K562 (cell line): ENCODE measurements at regions not wholly inside any gene's neighbourhood (a gene's known extent, or its start where the extent isn't known, plus 50 kb on each side); places are given as distances from the start of the nearest gene placed in this dataset.

Experiments used
- ERF ChIP-seq: fragments of 450-650 bp; formaldehyde crosslinking; IDR thresholded peaks from 2 replicates; pipeline ENCODE4 v1.4.0; 2020; ENCODE audit warnings: mild to moderate bottlenecking, mixed read lengths
- FOXK1 ChIP-seq: sonication (generic); formaldehyde crosslinking; IDR thresholded peaks from 2 replicates; pipeline ENCODE4 v1.8.0; 2022; ENCODE audit warnings: missing genetic modification reagents, mild to moderate bottlenecking, borderline replicate concordance
- L3MBTL2 ChIP-seq: fragments of 450-650 bp; IDR thresholded peaks from 2 replicates; pipeline ENCODE4 v1.6.1; 2016; ENCODE audit warnings: mild to moderate bottlenecking, moderate library complexity
- PCBP2 ChIP-seq: fragments of 200-400 bp; formaldehyde crosslinking; IDR thresholded peaks from 2 replicates; pipeline ENCODE4 v1.6.1; 2018; ENCODE audit warnings: low read length, low read depth, mild to moderate bottlenecking, moderate library complexity; ENCODE audit not compliant: poor library complexity, severe bottlenecking
- RAD51 ChIP-seq: fragments of 450-650 bp; IDR thresholded peaks from 2 replicates; pipeline ENCODE4 v1.7.1; 2016; ENCODE audit warnings: low read depth, mild to moderate bottlenecking, borderline replicate concordance
- ZNF124 ChIP-seq: sonication (generic); formaldehyde crosslinking; IDR thresholded peaks from 2 replicates; pipeline ENCODE4 v1.8.1; 2022; ENCODE audit warnings: missing genetic modification reagents
- ZNF695 ChIP-seq: fragments of 450-650 bp; formaldehyde crosslinking; IDR thresholded peaks from 2 replicates; pipeline ENCODE4 v1.4.0; 2020; ENCODE audit warnings: mild to moderate bottlenecking, moderate library complexity
- TF ChIP-seq, protein P1 (sequence below), 3 experiments: IDR thresholded peaks in 2 of 3; conservative IDR thresholded peaks in 1 of 3; 2 replicates each; pipeline ENCODE4 v1.5.1; 2011 to 2012; ENCODE audit warnings: low read length in 3 of 3, mild to moderate bottlenecking in 3 of 3, control low read depth in 2 of 3, improper control_type of control experiment in 1 of 3, inconsistent platforms in 1 of 3, low read depth in 1 of 3, mixed read lengths in 1 of 3, moderate library complexity in 1 of 3; ENCODE audit not compliant: insufficient read depth in 2 of 3
- TF ChIP-seq, protein P2 (sequence below): fragments of 450-650 bp; IDR thresholded peaks from 2 replicates; pipeline ENCODE4 v1.6.1; 2017; ENCODE audit warnings: mild to moderate bottlenecking, moderate library complexity

DNA sequence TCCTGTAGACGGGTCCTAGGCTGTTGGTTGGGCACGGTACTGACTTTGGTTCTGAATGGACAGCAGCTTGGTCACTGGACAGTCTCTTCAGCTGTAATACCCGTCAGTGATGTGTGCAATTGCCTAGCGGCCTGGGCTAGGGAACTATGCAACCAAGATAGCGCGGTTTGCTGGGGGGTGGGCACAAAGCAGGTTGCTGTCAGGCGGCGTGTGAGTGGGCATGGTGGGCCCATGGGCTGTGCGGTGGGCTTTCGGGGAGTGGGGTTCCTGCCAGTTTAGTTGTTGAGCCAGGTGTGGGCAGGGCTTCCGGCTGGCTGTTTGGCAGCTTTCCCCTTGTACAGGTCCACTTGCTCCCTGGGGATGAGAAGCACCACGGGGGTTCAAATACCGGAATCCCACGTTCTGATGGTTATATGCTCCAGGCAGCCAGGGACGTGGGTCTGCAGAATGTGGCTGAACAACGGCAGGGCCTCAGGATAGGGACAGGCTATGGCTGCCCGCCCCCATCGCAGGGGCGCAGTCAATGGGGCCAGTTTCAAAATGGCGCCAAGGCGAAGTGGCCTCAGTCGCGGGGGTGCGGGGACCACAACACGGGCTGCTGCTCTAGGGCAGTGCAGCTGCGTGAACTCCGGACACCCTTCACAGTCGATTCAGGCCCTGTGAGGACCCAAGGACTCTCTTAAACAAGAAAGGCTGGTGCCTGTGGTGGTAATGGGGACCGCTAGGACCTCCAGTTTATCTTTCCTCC, 407.5 kb upstream of the FIGN start:
- TF ChIP-seq PCBP2 (no peak), L3MBTL2 (no peak), ERF (no peak), RAD51 (no peak), FOXK1 (CRISPR knock-in tag) (no peak), ZNF124 (CRISPR knock-in tag) (no peak), ZNF695 (CRISPR knock-in tag) (no peak)
- TF ChIP-seq, protein P1, sequence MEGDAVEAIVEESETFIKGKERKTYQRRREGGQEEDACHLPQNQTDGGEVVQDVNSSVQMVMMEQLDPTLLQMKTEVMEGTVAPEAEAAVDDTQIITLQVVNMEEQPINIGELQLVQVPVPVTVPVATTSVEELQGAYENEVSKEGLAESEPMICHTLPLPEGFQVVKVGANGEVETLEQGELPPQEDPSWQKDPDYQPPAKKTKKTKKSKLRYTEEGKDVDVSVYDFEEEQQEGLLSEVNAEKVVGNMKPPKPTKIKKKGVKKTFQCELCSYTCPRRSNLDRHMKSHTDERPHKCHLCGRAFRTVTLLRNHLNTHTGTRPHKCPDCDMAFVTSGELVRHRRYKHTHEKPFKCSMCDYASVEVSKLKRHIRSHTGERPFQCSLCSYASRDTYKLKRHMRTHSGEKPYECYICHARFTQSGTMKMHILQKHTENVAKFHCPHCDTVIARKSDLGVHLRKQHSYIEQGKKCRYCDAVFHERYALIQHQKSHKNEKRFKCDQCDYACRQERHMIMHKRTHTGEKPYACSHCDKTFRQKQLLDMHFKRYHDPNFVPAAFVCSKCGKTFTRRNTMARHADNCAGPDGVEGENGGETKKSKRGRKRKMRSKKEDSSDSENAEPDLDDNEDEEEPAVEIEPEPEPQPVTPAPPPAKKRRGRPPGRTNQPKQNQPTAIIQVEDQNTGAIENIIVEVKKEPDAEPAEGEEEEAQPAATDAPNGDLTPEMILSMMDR (IDR thresholded peaks at IDR 0.05 in 2 of 3, conservative IDR thresholded peaks at IDR 0.05 in 1 of 3; ENCODE audit: insufficient read depth in 2 of 3, low read depth in 1 of 3, low read length in 3 of 3), result no peak
- TF ChIP-seq, protein P2, sequence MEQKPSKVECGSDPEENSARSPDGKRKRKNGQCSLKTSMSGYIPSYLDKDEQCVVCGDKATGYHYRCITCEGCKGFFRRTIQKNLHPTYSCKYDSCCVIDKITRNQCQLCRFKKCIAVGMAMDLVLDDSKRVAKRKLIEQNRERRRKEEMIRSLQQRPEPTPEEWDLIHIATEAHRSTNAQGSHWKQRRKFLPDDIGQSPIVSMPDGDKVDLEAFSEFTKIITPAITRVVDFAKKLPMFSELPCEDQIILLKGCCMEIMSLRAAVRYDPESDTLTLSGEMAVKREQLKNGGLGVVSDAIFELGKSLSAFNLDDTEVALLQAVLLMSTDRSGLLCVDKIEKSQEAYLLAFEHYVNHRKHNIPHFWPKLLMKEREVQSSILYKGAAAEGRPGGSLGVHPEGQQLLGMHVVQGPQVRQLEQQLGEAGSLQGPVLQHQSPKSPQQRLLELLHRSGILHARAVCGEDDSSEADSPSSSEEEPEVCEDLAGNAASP, result no peak
